ELF-1 (cell line): ENCODE measurements at regions not wholly inside any gene's neighbourhood (a gene's known extent, or its start where the extent isn't known, plus 50 kb on each side); places are given as distances from the start of the nearest gene placed in this dataset.
"Not testable (repeated sequence)": the region's sequence is repeated elsewhere in the genome, so short reads cannot be mapped to it uniquely, and the experiment has no call there.

ENCODE experiments used
- DNase-seq: peaks from one replicate; pipeline ENCODE4 v3.0.0-alpha.2; 2016; ENCODE audit warnings: low read depth, low spot score

DNA sequence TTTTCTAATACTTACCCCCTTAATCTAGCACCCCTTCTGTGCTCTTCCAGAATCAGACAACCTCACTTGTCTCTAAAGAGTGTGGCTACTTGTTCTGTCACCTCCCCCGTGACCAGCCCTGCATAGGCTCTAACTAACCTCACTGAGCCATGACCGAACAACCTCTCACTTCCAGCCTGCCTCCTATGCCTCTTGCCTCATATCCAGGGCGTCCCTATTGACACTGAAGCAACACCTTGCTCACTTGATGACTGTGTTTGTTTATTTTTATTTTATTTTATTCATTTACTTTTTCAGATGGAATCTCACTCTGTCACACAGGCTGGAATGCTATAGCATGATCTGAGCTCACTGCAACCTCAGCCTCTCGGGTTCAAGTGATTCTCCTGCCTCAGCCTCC lies 235.1 kb upstream of the B3GALT2 start:
- DNase-seq: no peak

DNA sequence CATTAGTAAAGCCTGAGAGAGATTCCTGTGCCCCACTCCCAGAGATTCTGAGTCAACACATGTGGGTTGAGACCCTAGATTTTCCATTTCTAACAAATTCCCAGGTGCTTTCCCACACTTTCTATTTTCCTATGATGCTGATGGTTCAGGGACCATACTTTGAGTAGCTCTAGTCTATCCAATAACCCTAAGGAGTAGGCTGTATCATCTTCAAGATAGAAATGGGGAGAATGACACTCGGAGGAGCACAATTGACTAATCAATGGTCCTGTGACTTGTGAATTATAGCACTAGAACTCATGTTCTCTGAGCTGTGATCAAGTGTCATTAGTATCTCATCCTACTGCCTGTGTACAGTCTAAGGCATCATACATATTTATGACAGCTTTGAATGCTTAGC lies 232.9 kb upstream of the B3GALT2 start:
- DNase-seq: no peak

DNA sequence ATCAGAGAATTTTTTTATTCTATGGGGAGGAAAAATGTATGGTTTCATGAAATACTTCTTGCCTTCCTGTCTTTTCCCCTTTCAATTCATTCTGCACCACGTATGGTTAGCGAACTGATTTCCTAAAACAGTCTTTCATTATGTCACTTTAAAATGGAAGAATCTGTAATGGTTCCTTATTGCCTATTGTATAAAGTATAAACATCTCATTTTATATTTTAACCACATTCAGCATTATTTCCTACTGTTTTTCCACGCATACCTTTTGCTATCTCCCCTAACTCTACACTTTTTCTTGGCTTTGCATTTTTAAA lies 232.3 kb upstream of the B3GALT2 start:
- DNase-seq: no peak

DNA sequence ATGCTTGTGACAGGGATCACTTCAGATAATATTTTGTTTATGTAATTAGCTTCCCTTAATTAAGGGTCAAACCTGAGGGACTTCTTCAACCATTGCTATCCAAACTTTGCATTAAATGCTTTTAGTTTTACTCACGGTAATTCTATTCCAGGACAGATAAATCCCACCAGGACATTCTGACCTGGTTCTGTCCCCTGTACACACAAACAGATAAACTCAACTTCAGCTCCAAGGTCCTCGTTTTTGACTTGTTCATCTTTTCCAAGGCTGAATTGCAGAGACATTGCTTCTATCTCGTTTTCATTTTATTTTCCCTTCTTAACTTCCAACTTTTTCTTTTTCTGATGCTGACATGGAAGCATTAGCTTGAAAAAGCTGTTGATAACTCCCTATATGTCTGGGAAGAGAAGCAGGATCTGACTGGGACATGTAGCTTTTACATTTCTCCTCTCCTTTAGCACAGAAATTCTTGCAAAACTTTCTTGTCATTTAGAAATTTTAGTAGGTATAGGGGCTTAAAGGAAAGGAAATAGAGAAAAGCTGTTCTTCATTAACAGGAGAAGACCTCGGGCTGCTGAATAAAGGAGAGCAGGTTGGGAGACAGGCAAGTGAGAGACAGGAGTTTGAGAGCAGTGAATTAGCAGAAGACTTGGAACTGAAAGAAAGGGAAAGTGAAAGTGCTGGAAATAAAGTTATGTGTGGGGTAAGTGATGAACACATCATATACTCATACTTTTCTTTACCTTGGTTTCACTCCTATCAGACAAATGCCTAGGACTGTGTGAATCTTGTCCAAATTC lies 231.7 kb upstream of the B3GALT2 start:
- no peak for DNase-seq

DNA sequence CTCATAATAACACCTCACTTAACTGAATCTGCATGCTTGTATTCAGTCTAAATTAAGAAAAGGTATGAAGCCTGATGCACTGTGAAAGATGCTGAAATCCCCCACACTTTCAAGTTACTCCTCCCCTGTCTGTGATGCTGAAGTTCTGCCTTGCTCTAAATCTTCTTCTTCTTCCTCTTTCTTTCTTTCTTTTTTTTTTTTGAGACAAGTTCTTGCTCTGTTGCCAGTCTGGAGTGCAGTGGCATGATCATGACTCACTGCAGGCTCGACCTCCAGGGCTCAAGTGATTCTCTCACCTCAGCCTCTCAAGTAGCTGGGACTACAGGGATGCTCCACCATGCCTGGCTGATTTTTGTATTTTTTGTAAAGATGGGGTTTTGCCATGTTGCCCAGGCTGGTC lies 231.0 kb upstream of the B3GALT2 start:
- no peak for DNase-seq

DNA sequence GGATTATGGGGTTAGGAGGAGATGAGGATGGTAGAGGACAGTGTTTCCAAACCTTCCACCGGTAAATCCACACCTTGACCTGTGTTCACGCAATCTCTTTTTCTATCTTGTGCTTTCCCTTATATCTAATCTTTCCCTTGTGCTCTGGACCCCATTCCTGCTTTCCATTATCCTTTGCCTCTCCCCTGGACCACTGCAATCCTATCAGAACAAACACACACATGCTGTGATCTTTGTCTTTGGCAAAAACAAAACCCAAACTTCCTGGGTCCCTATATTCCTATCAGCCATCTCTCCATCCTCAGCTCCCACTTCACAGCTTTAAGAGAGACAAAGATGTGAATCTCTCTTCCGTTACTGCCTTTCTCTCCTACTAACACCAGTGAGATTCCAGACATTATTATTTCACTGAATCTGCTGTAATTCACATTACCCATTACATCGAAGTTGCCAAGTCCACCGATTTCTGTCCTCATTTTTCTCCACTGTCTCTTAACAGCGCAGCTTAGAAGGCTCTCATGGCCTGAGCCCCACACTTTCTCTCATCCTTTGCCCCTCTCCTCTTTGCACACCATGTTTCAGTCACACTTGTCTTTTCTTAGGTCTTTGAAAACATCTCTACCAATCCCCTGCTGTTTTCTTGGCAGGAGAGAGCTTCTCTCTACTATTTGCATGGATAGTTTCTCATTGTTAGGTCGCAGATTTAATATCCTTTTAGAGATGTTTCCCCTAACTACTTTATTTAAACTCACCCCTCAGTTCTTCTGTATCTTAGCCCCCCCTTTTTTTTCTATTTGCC lies 230.0 kb upstream of the B3GALT2 start:
- DNase-seq: no peak

DNA sequence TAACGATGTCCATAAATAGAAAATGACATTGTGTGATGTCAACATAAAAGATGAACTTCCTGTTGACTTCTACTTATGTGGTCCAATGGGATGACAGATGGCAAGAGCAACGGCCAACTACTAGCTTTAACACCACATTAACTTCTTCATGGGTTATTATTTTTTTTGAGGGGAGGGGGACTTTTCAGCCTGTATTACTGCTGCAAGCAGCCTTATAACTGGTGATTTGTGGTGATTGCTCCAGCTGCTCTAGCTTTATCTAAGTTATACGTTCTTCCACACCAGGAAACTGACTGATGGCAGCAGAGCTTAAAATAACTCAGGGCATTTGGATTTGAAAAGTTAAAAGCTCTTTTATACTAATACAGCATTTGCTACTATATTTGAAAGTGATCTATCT lies 228.8 kb upstream of the B3GALT2 start:
- no peak for DNase-seq

DNA sequence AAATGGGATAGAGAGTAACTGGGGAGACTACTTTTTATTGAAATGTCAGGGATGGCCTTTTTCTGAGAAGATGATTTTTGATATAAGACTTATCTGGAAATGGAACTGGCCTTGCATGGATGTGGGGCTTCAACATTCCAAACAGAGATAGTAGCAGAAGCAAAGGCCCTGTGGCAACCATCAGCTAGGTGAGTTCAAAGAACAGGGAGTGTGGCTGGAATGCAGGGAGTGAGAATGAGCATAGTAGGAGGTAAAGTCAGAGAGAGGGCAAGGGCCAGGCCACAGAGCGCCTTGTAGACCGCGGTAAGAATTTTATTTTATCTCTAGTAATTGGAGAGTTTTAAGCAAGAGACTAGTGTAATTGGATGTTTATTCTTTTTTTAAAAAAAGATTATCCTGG lies 227.0 kb upstream of the B3GALT2 start:
- DNase-seq: no peak

DNA sequence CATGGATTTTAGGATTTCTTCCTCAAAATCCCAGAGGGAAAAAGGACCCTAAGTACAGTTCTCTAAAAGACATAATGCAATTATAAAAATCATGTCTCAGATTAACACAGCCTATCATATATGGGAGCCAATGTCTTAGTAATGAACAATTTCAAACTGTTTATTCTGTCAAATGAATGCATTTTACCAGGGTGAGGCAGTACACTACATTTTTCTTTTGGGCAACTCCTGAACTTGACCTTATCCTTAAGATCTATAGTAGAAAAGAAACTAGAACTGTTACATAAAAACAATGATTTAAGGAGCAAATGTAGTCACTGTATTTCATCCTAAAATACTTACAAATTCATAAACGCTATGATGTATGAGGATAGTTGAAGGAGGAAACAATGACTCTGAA lies 226.3 kb upstream of the B3GALT2 start:
- DNase-seq: no peak

DNA sequence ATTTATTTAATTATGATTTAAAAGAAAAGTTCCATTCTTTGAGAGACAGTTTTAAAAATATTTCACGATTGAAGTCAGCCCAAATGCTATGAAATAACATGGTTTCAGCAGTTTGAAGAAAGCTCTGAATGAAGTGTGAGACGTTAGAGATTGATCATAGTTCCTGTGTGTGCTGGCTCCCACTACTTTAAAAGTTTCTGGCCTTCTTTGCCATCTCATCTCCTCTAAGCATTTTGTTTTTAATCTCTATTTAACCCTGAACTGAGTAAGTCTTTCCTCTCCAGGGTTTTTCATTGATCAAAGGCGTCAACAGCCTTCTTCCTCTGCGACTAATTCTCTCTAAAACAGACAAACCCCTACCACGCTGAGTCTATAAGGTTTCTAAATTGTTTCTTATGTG lies 225.3 kb upstream of the B3GALT2 start:
- DNase-seq: no peak

DNA sequence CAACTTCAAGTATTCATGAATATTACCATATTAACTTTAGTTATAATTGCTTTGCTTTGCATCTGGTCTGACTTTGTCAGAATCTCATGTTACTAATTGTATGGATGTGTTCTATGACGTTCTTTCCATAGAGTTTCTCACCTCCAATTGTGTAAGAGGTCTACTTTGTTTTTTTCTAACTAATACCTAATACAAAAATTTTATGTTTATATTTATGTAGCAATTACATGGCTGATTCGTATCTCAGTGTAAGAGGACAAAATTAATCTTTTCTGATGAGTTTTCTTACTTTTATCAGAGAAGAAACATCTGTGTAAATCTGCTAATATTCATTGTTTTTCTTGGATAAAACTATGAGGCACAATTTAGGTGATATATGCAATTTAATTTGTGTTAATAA lies 224.8 kb upstream of the B3GALT2 start:
- DNase-seq: no peak

DNA sequence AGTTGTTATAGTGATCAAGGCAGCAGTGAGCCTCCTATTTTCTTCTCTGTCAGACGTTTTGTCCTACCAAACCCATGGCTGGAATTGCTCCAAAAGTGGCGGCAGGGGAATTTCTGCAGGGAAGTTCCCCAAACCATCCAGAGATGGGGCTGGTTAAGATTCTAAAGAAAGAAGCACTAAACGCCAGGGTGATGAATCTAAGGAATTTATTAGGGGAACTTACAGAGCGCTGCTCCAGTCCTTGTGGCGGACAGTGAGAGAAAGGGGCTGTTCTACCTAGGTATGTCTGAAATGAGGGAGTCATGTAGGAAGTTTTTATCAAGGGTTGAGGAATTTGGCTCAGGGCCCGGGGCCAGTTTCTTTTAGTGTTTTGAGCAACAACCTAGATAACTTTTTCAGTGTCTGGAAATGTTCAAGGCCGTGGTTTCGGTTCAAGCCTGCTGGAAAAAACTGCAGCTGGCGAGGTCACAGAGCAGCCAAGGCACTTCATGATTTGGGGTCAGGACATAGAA lies 222.4 kb upstream of the B3GALT2 start:
- DNase-seq: peak; percentile 89

DNA sequence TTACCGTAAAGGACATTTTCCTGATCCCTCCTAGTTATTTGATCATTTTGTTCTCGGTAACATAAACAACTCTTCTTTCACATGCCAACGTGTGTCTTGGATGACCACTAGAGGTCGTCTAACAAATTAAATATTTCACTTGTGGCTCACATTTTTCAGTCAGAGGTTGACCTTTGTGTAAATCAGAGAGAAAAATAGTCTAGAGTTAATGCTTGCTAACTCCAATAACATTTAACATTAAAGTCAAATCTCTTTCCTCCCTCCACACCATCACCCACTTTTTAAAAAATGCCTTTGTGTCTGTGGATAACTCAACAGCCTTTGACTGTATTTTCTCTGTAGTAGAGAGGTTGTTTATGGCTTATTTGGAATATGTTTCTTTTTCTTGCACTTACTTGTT lies 220.5 kb upstream of the B3GALT2 start:
- no peak for DNase-seq

DNA sequence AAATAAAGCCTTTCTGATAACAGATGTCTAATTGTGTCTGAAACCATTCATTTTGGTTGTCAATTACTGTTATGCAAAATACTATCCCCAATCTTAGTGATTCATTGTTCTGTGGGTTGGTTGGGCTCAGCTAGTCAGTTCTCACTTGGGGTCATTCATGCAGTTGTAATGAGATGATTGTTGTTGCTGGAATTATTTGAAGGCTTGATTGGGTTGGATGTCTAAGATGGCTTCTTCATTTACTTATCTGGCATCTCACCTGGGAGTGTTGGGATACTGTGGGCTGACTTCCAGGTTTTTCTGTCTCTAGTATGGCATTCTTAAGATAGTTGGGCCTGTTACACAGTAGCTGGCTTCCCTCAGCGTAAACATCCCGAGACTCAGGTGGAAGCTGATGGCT lies 217.8 kb upstream of the B3GALT2 start:
- DNase-seq: no peak

DNA sequence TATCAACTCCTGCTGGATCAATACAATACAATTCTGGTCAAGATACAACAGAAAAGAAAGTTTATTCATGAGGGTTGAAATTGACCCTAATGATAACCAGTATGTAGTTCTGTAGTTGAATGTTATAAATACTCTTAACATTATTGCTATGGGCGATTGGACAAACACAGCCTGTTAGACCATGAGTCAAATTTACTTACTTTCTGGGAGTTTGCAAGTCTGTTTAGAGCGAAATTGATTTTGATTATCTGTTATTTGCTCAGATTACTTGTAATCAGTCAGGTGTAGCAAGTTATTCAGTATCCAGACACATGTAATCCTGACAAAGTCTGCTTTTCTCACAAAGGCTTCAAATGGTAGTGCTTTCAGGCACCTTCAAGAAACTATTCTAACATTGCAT lies 216.6 kb upstream of the B3GALT2 start:
- DNase-seq: no peak

DNA sequence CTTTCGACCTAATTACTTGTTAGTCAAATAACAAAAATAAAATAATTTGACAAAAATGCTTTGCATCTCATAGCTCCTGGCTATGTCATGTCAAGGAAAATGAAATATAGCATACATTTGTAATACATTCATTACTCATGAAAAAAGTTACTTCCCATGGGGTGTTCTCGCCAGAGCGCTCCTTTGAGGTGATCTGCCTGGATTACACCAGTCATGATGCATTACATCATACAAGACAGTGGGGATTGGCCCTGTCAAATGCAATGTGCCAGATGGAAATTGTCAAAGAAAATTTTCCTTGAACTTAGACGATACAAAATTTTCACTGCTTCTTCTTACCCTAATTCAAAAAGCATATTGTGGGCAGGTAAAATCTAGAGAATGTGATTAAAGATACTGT lies 215.6 kb upstream of the B3GALT2 start:
- DNase-seq: no peak

DNA sequence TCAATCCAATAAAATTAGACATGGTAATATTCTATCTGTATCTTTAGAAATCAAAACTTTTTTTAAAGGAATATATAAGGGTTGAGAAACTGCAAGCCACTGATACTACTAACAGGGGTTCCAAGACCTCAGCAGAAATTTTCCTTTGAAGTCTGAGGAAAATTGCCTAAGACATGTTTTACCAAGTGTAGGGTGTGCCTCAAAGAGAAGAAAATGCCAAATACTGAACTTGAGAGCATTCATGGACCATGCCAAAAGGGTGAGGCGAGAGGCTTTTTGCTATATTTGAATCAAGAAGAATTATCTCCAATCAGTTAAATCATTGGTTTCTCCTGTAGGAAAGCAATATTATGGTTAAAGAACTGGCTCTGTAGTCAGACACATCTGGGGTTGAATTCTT lies 207.9 kb upstream of the B3GALT2 start:
- no peak for DNase-seq

DNA sequence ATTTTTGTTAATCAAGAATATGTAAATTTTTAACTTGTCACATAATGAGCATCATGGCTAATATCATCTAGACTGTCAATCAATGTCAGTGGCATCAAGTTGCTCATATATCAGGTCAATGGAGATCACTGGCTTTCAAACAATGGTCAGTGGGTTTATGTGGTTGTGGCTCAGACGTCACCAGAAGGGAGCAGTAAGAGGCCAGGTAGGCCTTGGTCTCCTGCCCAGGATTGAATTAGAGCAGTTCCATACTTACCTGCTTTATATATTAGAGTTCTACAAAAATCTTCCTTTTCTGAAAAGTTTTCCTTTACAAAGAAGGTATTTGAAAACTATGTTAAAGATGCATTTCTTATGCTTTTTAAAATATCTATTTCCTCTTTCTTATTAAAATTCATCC lies 206.3 kb upstream of the B3GALT2 start:
- no peak for DNase-seq

DNA sequence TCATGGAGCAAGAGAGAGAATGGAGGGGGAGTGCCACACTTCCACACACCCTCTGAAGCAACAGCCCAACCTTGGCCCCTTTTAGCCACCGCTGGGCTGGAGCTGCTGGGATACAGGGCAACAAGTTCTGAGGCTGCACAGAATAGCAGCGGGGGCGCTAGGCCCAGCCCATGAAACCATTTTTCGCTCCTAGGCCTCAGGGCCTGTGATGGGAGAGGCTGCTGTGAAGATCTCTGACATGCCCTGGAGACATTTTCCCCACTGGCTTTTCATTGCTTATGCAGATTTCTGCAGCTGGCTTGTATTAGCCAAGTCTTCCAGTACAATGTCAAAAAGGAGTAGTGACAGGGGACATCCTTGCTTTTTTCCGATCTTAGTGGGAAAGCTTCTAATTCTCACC lies 202.3 kb upstream of the B3GALT2 start:
- peak; percentile 15 for DNase-seq

DNA sequence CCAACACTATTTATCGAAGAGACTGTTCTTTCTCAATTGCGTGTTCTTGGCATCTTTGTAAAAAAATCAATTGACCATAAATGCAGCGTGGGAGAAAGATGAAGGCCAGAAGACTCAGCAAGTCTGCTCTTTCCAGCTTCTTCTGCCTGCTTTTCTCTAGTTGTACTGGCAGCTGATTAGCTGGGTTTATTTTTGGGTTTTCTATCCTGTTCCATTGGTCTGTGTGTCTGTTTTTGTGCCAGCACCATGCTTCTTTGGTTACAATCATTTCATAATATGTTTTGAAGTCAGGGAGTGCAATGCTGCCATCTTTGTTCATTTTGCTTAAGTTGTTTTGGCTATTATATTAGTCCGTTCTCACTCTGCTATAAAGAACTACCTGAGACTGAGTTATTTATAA lies 201.8 kb upstream of the B3GALT2 start:
- no peak for DNase-seq

DNA sequence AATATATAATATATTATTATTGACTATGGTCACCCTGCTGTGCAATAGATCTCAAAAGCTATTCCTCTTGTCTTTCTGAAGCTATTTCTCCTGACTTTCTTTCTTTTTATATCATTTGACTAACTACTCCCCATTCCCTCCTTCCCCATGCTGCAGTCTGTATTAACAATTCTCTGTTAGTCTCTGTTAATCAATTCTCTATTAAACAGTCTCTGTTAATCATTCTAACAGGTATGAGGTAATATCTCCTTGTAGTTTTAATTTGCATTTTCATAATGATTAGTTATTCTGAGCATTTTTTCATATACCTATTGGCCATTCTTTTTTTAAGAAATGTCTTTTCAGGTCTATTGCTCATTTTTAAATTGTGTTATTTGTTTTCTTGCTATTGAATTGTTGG lies 201.0 kb upstream of the B3GALT2 start:
- no peak for DNase-seq

DNA sequence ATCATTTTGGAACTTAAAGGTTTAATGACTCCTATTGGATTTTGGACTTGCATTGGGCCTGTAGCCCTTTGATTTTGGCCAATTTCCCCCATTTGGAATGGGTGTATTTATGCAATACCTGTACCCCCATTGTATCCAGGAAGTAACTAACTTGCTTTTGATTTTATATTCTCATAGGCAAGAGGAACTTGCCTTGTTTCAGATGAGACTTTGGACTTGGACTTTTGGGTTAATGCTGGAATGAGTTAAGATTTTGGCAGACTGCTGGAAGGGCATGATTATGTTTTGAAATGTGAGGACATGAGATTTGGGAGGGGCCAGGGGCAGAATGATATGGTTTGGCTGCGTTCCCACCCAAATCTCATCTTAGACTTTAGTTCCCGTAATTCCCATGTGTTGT lies 192.0 kb upstream of the B3GALT2 start:
- DNase-seq: not testable (repeated sequence)

DNA sequence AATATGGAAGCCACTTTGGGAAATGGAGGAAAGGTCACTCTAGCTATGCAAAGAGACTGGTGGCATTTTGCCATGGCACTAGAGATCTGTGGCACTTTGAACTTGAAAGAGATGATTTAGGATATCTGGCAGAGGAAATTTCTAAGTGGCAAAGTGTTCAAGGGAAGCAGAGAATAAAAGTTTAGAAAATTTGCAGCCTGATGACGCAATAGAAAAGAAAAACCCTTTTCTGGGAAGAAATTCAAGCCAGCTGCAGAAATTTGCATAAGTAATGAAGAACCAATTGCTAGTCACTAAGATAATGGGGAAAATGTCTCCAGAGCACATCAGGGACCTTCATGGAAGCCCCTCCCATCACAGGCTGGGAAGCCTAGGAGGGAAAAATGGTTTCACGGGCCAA lies 191.1 kb upstream of the B3GALT2 start:
- DNase-seq: no peak
